T-helper 2 cell (primary cell): ENCODE measurements at regions not wholly inside any gene's neighbourhood (a gene's known extent, or its start where the extent isn't known, plus 50 kb on each side); places are given as distances from the start of the nearest gene placed in this dataset.

Source experiments
- DNase-seq, 5 experiments: peaks; one replicate each; pipeline versions ENCODE4 v3.0.0 to v3.0.0-alpha.2; 2012 to 2022

GRCh38 chr5:67289763-67290521 is 93.3 kb upstream of the CD180 start:
- no peak for DNase-seq

GRCh38 chr5:67287510-67288268 is 91.1 kb upstream of the CD180 start:
- no peak for DNase-seq

- DNase-seq = no peak
Measured at GRCh38 chr5:67286006-67286405, 89.4 kb upstream of the CD180 start.

GRCh38 chr5:67283988-67284487 is 87.4 kb upstream of the CD180 start:
- no peak for DNase-seq

- no peak for DNase-seq
Measured at GRCh38 chr5:67283275-67283987, 86.8 kb upstream of the CD180 start.

DNA sequence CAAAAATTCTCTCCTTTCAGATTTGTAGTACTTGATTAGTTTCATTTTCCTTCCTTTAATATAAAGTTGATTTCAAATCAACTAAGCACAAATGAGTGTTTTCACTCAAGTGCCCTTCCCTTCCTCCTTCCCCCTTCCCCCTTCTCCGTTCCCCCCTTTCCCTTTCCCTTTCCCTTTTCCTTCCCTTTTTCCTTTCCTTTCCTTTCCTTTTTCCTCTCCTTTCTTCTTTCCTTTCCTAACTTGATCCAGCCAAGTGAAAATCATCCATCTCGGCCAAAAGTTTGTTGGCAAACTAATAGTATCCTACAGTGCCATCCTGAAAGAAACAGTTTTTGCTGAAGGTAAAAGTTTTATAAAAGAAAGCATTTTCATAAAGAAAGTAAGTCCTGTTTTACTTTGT is 85.3 kb upstream of the CD180 start:
- DNase-seq = no peak

GRCh38 chr5:67273689-67274356 is 77.2 kb upstream of the CD180 start:
- DNase-seq = no peak

- DNase-seq = no peak
Measured at GRCh38 chr5:67272453-67273130, 76.0 kb upstream of the CD180 start.

- no peak for DNase-seq
Measured at GRCh38 chr5:67268231-67269021, 71.8 kb upstream of the CD180 start.

DNA sequence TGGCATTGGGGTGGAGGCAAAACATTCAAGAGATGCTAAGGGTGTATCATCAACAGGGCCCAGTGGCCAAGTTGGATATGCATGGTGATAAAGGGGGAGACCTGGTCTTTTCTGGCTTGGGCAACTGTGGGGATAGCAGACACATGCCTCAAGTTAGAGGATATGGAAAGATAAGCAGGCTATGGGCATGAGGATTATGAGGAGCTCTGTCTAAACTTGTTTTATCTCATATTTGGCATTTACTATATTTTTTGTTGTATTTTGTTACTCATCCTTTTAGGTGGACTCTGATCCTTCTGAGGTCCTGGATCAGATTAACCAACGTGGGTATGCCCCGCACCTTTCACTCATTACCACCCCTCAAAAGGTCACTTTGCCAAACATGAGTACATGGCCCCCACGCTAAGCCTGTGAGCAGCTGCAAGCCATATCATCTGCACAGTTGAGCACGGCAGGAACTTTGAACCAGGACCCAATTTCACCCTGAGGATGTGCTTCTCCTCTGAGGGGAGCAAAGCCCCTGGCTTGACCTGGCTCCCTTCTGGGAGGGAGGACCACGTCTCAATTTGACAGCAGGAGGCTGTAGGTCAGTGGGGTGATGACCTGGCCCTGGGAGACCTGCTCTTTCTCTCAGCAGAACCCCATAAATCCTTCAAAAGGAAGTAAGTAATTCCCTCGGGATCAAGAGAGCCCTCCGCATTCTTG is 71.1 kb upstream of the CD180 start:
- DNase-seq = no peak

DNA sequence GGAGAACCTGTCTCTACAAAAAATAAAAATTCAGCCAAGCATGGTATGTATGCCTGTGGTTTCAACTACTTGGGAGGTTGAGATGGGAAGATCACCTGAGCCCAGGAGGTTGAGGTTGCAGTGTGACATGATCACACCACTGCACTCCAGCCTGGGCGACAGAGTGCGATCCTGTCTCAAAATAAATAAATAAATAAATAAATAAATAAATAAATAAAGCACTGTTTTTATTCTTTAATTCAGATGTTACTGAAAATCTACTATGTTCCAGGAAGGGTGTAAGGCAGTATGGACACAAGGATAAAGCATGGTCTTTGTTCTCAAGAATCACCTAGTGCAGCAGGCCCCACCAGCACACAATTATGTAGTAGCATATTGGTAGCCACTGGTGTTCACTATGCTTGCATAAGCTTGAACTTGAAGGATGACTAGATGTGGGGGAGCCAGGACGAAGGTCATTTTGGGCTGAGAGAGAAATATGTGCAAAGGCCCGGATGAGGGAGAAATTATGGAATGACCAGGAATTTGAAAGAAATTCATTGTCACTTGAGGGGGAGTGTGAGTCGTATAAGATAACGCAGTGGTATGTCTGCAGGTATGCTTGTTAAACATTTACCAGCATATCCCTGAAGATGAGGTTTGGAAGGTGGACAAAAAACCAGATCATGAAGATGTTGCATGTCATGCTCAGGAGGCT is 70.2 kb upstream of the CD180 start:
- DNase-seq = no peak

DNA sequence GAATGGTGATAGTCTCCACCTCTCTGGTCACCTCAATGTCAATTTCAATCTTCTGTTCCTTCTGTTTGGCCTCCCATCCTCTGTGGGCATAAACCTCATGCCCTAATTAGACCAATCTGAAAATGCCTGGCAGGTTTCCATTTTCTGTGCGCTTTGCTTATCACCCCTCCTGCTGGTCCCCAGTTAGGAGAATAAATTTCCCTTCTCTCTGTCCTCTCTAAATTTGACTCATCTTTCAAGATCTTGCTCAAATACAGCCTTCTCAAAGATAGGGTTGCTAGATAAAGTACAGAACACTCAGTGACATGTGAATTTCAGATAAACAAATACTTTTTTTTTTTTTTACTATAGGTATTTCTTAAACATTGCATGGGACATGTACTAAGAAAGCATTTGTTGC is 69.4 kb upstream of the CD180 start:
- DNase-seq = peak in 1 of 5 experiments; percentile 46

- DNase-seq = no peak
Measured at GRCh38 chr5:67263656-67264408, 67.2 kb upstream of the CD180 start.

GRCh38 chr5:67262956-67263355 is 66.4 kb upstream of the CD180 start:
- DNase-seq = no peak

DNA sequence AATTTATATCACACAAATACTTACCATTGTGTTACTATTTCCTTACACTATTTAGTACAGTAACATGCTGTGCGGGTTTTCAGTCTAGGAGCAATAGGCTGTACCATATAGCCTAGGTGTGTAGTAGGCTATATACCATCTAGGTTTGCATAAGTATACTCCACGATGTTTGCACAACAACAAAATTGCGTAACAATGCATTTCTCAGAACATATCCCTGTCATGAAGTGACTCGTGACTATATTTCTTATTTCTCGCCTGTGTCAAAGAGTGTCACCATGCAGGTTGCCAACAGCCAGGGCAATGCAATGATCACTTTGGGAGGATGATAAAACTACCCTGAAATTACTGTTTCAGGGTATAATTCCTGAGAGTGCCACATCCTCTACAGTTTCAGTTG is 65.6 kb upstream of the CD180 start:
- no peak for DNase-seq

- no peak for DNase-seq
Measured at GRCh38 chr5:67259548-67260215, 63.1 kb upstream of the CD180 start.

- no peak for DNase-seq
Measured at GRCh38 chr5:67257500-67257899, 60.9 kb upstream of the CD180 start.

GRCh38 chr5:67257077-67257476 is 60.5 kb upstream of the CD180 start:
- no peak for DNase-seq

DNA sequence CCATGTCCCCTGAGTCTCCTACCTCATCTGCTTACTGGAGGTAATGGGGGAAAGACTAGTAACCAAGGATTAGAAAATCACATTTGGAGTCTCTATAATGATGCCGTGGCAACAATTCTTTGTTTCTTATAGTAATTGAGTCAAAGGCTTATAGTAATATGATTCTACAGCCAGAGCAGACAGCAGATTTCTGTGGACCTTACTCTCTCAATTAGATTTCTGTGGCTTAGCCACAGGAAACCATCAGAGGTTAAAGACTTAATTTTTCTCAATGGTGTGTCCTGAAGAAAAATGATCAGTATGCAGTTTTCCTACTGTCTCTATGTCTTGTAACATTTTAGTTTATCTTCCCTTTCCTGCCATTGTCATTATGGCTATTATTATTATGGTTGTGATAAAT is 59.3 kb upstream of the CD180 start:
- DNase-seq = no peak
